KMS-11 (cell line): ENCODE measurements at regions not wholly inside any gene's neighbourhood (a gene's known extent, or its start where the extent isn't known, plus 50 kb on each side); places are given as distances from the start of the nearest gene placed in this dataset.

ENCODE experiments used
- H2AFZ ChIP-seq: fragments of 200-600 bp; sonication (generic); 2 replicates; pipeline ENCODE4 v1.6.1; 2016; ENCODE audit warnings: antibody characterized with exemption, mixed run types, low read depth
- H3K27ac ChIP-seq: fragments of 200-600 bp; sonication (generic); 2 replicates; pipeline ENCODE4 v1.6.1; 2016; ENCODE audit warnings: mild to moderate bottlenecking, mixed run types
- H3K27me3 ChIP-seq: fragments of 200-600 bp; sonication (generic); 2 replicates; pipeline ENCODE4 v1.6.1; 2017; ENCODE audit warnings: mild to moderate bottlenecking, low read depth, mixed run types, moderate library complexity; ENCODE audit not compliant: insufficient read depth
- H3K36me3 ChIP-seq: fragments of 200-600 bp; sonication (generic); 2 replicates; pipeline ENCODE4 v1.6.1; 2017; ENCODE audit warnings: mild to moderate bottlenecking, mixed run types; ENCODE audit not compliant: insufficient read depth
- H3K4me1 ChIP-seq: fragments of 200-600 bp; sonication (generic); 2 replicates; pipeline ENCODE4 v1.6.1; 2016; ENCODE audit warnings: mild to moderate bottlenecking, low read depth, mixed run types; ENCODE audit not compliant: poor library complexity, severe bottlenecking
- H3K4me2 ChIP-seq: fragments of 200-600 bp; sonication (generic); 2 replicates; pipeline ENCODE4 v1.7.0; 2016; ENCODE audit warnings: mild to moderate bottlenecking, mixed run types
- H3K4me3 ChIP-seq: fragments of 200-600 bp; sonication (generic); IDR thresholded peaks from 2 replicates; pipeline ENCODE4 v1.6.1; 2017; ENCODE audit warnings: low read depth, low read length, mixed read lengths; ENCODE audit not compliant: insufficient read depth
- H3K79me2 ChIP-seq: fragments of 200-600 bp; sonication (generic); 2 replicates; pipeline ENCODE4 v1.6.1; 2016; ENCODE audit warnings: low read depth, mixed run types; ENCODE audit not compliant: insufficient read depth
- H3K9ac ChIP-seq: fragments of 200-600 bp; sonication (generic); 2 replicates; pipeline ENCODE4 v1.6.1; 2016; ENCODE audit warnings: mild to moderate bottlenecking, mixed run types
- H4K20me1 ChIP-seq: fragments of 200-600 bp; sonication (generic); 2 replicates; pipeline ENCODE4 v1.6.1; 2016; ENCODE audit warnings: mild to moderate bottlenecking, mixed run types; ENCODE audit not compliant: insufficient read depth
- CTCF ChIP-seq: fragments of 200-600 bp; sonication (generic); conservative IDR thresholded peaks from 2 replicates; pipeline ENCODE4 v1.6.1; 2017; ENCODE audit warnings: low read depth, mild to moderate bottlenecking, antibody characterized with exemption, low read length, moderate library complexity, mixed read lengths

DNA sequence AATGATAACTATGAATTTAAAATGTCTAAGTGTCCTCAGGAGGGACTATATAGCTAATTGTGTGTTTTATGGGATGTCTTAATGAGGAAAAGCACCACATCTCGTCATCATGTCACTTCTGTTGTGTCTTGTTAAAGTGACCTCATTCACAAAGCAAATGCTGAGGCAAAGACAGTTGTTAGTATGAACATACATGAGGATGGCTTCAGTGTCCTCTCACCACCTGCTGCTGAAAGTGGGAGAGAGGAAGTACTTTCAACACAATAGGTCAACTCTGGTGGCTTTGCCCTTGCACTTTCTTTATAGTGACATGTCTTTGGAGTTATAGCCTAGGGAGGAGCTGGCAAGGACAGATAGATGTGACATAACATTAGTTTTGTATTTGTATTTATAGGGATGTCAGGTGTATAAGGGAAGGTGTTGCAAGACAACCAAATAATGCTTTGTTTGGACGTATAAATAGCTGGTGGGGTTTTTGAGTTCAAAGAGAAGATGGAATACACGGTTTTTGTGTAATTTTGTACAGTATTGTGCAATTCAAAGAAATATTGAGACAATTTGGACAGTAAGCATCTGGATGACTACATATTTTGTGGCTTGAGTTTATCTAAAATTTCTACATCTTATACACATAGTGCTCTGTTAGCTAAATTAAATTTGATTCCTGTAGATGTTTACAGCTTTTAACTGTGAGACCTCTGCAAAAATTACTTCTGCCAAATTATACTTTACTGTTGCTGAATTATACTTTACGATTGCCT, 131.7 kb upstream of the ATP2B1 start:
- no peaks in the 10 kb centered on the region for H3K79me2 ChIP-seq
- no peaks in the 10 kb centered on the region for H4K20me1 ChIP-seq
- no peak overlapping the region for H3K9ac ChIP-seq
- H3K36me3 ChIP-seq = no peaks in the 10 kb centered on the region
- TF ChIP-seq CTCF = no peak
- H3K4me1 ChIP-seq = no peaks in the 10 kb centered on the region
- H3K4me3 ChIP-seq = no peak overlapping the region
- H2AFZ ChIP-seq = no peak overlapping the region; the same call in 1 of the 2 replicates
- H3K27ac ChIP-seq = no peak overlapping the region
- no peaks in the 10 kb centered on the region for H3K27me3 ChIP-seq
- H3K4me2 ChIP-seq = no peak overlapping the region

DNA sequence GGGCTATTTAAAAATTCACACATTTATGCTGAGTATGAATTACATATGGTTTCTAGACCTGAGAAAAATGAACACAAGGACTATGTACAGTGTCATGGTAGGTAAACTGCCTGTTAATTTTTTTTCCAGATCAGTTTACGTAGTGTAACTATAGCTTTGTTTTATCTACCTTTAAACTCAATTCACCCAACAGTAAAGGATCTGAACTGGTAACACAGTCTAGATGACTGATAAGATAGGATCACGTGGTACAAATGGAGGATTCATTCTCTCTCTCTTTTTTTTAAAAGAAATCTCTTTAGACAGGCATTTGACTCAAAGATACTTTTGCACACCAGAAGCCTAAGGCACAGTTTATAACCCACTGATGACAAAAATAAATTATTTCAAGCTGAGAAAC, 130.8 kb upstream of the ATP2B1 start:
- H3K9ac ChIP-seq = no peak overlapping the region
- no peak overlapping the region for H2AFZ ChIP-seq
- H3K27ac ChIP-seq = no peak overlapping the region
- H3K4me2 ChIP-seq = no peak overlapping the region
- no peaks in the 10 kb centered on the region for H3K79me2 ChIP-seq
- no peak overlapping the region for H3K4me3 ChIP-seq
- H3K27me3 ChIP-seq = no peaks in the 10 kb centered on the region
- no peaks in the 10 kb centered on the region for H3K4me1 ChIP-seq
- no peaks in the 10 kb centered on the region for H3K36me3 ChIP-seq
- no peak for TF ChIP-seq CTCF
- H4K20me1 ChIP-seq = no peaks in the 10 kb centered on the region

DNA sequence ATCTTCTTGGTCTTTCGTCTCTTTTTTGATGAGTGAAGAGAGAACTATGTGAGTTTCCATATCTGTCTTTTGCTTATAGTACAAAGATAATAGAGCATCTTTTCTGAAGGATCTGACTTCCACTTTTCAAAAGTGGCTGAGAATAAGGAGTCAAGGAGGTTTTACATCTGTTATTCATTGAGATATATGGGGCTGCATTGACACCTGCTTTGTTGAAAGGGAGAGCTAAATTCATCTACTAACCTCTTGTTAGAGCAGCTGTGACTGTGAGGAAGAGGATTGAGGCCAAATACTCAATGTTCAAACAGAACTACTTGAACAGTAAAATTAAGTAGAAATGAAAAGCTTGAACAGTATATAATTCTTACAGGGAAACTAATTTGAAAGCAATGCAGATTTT, 130.2 kb upstream of the ATP2B1 start:
- no peaks in the 10 kb centered on the region for H3K36me3 ChIP-seq
- H3K27me3 ChIP-seq = no peaks in the 10 kb centered on the region
- H3K79me2 ChIP-seq = no peaks in the 10 kb centered on the region
- no peak for TF ChIP-seq CTCF
- H3K4me2 ChIP-seq = no peak overlapping the region
- no peaks in the 10 kb centered on the region for H3K4me1 ChIP-seq
- no peak overlapping the region for H3K27ac ChIP-seq
- H4K20me1 ChIP-seq = no peaks in the 10 kb centered on the region
- H2AFZ ChIP-seq = no peak overlapping the region
- H3K4me3 ChIP-seq = no peak overlapping the region
- no peak overlapping the region for H3K9ac ChIP-seq

DNA sequence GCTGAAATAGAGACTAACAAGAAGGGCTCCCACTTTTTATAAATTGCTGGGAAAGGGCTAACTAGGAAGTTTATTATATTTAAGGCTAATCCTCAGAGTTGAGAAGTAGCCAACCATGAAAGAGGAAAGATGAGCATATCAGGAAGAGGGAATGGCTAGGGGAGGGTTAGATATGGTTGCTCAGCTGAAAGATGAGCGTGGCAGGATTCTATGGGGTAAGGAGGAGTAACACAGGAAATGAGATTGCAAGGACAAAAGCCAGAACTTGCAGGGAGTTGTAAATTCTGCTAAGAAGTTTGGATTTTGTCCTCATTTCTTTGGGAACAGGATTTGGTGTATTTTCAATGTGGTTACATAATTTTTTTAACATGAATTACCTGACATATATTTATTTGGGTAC, 127.4 kb upstream of the ATP2B1 start:
- Histone ChIP-seq H3K27me3 (no peaks in the 10 kb centered on the region), H3K79me2 (no peaks in the 10 kb centered on the region), H3K36me3 (no peaks in the 10 kb centered on the region), H2AFZ (no peak overlapping the region), H3K4me2 (no peak overlapping the region), H3K9ac (no peak overlapping the region), H3K4me3 (no peak overlapping the region), H3K27ac (no peak overlapping the region), H4K20me1 (no peaks in the 10 kb centered on the region), H3K4me1 (no peaks in the 10 kb centered on the region)
- TF ChIP-seq CTCF = no peak
